Common myeloid progenitor, CD34-positive (primary cell): ENCODE measurements at regions not wholly inside any gene's neighbourhood (a gene's known extent, or its start where the extent isn't known, plus 50 kb on each side); places are given as distances from the start of the nearest gene placed in this dataset.

Source experiments
- CTCF ChIA-PET: fragments of 350-600 bp; sonication (Branson Sonifier 250); formaldehyde crosslinking; loops from one replicate; lab custom pipeline; 2021; ENCODE audit warnings: antibody characterized with exemption; lab: Charles Lee
- POLR2A ChIA-PET: fragments of 350-600 bp; sonication (Branson Sonifier 250); formaldehyde crosslinking; loops from one replicate; lab custom pipeline; 2021; ENCODE audit warnings: antibody characterized with exemption; lab: Charles Lee
- DNase-seq, 3 donors: peaks; one replicate each; pipeline versions ENCODE4 v3.0.0 to v3.0.0-alpha.2; 2013
- H3K27ac ChIP-seq, 2 experiments: 1 replicate in 1 of 2; 2 replicates in 1 of 2; pipeline ENCODE4 v1.7.0; 2013; ENCODE audit warnings: inconsistent platforms in 2 of 2, low read length in 2 of 2, mild to moderate bottlenecking in 2 of 2, low read depth in 1 of 2, moderate library complexity in 1 of 2; ENCODE audit not compliant: severe bottlenecking in 2 of 2, insufficient read depth in 1 of 2, poor library complexity in 1 of 2
- H3K27me3 ChIP-seq, 5 experiments: replicated peaks in 2 of 5; 1 replicate in 3 of 5; 2 replicates in 2 of 5; pipeline versions ENCODE4 v1.6.1 to v1.7.0; 2013; ENCODE audit warnings: low read length in 4 of 5, mild to moderate bottlenecking in 2 of 5, moderate library complexity in 2 of 5, inconsistent platforms in 1 of 5; ENCODE audit not compliant: insufficient read depth in 5 of 5, control insufficient read depth in 4 of 5
- H3K36me3 ChIP-seq, 4 experiments: 1 replicate in 2 of 4; 2 replicates in 2 of 4; pipeline versions ENCODE4 v1.6.1 to v1.7.0; 2013; ENCODE audit warnings: low read length in 3 of 4, control low read depth in 1 of 4, mild to moderate bottlenecking in 1 of 4; ENCODE audit not compliant: control insufficient read depth in 4 of 4, insufficient read depth in 4 of 4
- H3K4me1 ChIP-seq, 4 experiments: 1 replicate in 3 of 4; 2 replicates in 1 of 4; pipeline versions ENCODE4 v1.6.1 to v1.7.1; 2013; ENCODE audit warnings: low read length in 3 of 4, mild to moderate bottlenecking in 3 of 4, control low read depth in 1 of 4, inconsistent platforms in 1 of 4, moderate library complexity in 1 of 4; ENCODE audit not compliant: control insufficient read depth in 4 of 4, insufficient read depth in 4 of 4; ENCODE audit errors: control extremely low read depth in 1 of 4
- H3K4me3 ChIP-seq, 7 experiments: 1 replicate in 4 of 7; 2 replicates in 3 of 7; pipeline versions ENCODE4 v1.5.1 to v1.7.0; 2013; ENCODE audit warnings: mild to moderate bottlenecking in 7 of 7, low read length in 6 of 7, moderate library complexity in 6 of 7, inconsistent platforms in 2 of 7, low read depth in 2 of 7, control low read depth in 1 of 7; ENCODE audit not compliant: insufficient read depth in 4 of 7, control insufficient read depth in 1 of 7; ENCODE audit errors: extremely low read depth in 1 of 7
- H3K9me3 ChIP-seq, 5 experiments: 1 replicate in 4 of 5; 2 replicates in 1 of 5; pipeline versions ENCODE4 v1.6.1 to v1.7.1; 2013; ENCODE audit warnings: low read length in 4 of 5, mild to moderate bottlenecking in 2 of 5, inconsistent platforms in 1 of 5, low read depth in 1 of 5, moderate library complexity in 1 of 5; ENCODE audit not compliant: control insufficient read depth in 4 of 5, insufficient read depth in 2 of 5; ENCODE audit errors: control extremely low read depth in 1 of 5
- WGBS: methylation state at CpG from one replicate; pipeline ENCODE4 v1.1.5; 2013; ENCODE audit not compliant: insufficient coverage; 5-methylcytosine and 5-hydroxymethylcytosine counted together

DNA sequence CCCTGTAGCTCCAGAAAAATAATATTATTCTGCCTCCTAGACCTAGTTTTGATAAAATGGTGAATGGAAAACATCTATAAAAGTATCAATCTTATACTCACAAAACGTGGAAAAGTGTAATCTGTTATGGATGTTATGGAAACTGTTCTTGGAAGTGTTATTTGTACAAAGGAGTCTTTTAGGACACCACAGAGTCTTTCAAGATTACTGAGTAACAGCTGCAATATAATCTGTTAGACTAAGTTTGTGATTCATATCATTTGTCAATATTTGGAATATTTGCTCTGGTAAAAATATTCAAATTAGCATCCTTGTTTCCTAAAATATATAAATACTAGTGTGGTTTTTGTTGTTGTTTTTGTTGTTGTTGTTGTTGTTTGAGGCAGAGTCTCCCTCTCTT lies 87.9 kb downstream of the RAD51AP2 start:
- DNase-seq: no peak
- POLR2A ChIA-PET: no interaction called here

DNA sequence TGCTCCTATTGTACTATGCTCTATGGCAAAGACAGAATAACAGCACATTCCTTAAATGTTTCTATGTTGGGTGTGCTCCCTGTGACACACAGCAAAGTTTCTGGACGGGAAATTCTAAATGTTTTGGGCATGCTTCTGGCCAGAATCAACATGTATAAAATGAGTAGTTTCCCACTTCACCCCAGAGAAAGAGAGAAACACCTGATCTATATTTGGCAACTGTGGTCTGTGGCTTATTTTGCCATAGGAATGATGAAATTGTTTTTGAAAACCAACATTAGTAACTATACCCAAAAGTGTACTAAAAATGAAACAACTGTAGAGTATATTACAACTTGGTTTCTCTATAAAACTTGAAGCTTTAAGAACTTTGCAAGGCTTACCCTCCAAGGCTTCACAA lies 89.1 kb downstream of the RAD51AP2 start:
- no CpG with 5 or more reads among the region's 1 CpG for WGBS
- ChIA-PET CTCF (no interaction called here), POLR2A (no interaction called here)
- H3K27me3 ChIP-seq: peaks cover 0 to 4% (median 2%) of the 10 kb centered on the region in 5 experiments
- no peaks in the 10 kb centered on the region for H3K9me3 ChIP-seq
- no peaks in the 10 kb centered on the region for H3K4me1 ChIP-seq
- no peak for DNase-seq
- H3K36me3 ChIP-seq: no peaks in the 10 kb centered on the region
- H3K4me3 ChIP-seq: no peak overlapping the region
- no peak overlapping the region for H3K27ac ChIP-seq

More for the DNA sequence above, 87.9 kb downstream of the RAD51AP2 start:
- Histone ChIP-seq H3K9me3 (no peaks in the 10 kb centered on the region), H3K27ac (no peak overlapping the region), H3K4me3 (no peak overlapping the region), H3K27me3 (peaks cover 0 to 4% (median 2%) of the 10 kb centered on the region in 5 experiments), H3K36me3 (no peaks in the 10 kb centered on the region), H3K4me1 (no peaks in the 10 kb centered on the region)
- WGBS: no CpG with 5 or more reads among the region's 1 CpG
- CTCF ChIA-PET: no interaction called here

DNA sequence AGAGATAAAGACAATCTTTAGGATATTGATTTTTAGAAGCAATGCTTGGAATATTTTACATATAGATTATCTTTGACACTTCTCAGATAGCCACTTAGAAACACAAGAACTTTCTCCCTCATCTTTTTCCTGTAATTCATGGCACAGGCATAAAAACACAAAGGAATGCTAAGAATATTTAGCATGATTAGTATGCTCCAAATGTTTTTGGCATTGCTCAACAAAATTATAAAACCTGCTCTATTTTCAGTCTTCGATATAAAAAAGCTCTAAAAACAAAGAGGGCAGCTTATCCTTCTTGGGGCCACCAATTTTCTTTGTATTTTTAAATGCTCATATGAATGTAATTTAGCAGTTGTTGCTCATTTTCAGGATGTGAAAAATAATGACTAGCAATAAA lies 90.8 kb downstream of the RAD51AP2 start:
- H3K9me3 ChIP-seq: no peaks in the 10 kb centered on the region
- WGBS: no CpG with 5 or more reads among the region's 1 CpG
- H3K27me3 ChIP-seq: peaks cover 0 to 3% (median 0%) of the 10 kb centered on the region in 5 experiments
- CTCF ChIA-PET: no interaction called here
- no peak overlapping the region for H3K27ac ChIP-seq
- no peaks in the 10 kb centered on the region for H3K36me3 ChIP-seq
- H3K4me3 ChIP-seq: no peak overlapping the region
- POLR2A ChIA-PET: no interaction called here
- DNase-seq: no peak
- no peaks in the 10 kb centered on the region for H3K4me1 ChIP-seq

DNA sequence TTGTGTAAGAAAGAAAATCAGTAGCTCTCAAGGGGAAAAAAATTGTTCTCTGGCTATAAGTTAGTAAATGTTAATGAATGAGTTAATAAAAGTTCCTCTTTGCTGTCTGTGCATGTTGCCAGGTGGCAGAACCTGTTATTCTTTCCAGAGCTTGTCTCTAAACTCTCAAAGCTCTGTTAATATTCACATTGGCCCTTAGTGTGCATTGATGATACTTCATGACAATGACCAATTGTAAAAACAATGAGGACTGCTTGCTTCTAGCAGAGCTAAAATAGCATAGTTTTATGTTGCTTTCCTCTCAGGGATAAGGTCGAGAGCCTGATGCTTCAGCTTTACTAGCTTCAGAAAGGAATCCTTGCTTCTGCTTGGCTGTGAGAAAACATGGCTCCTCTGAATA lies 91.5 kb downstream of the RAD51AP2 start:
- ChIA-PET POLR2A (no interaction called here), CTCF (no interaction called here)
- no peaks in the 10 kb centered on the region for H3K36me3 ChIP-seq
- no peak overlapping the region for H3K27ac ChIP-seq
- no peak for DNase-seq
- WGBS: 90% methylated on average over 1 of the region's 1 CpG
- H3K4me3 ChIP-seq: no peak overlapping the region
- H3K27me3 ChIP-seq: peaks cover 0 to 2% (median 0%) of the 10 kb centered on the region in 5 experiments
- no peaks in the 10 kb centered on the region for H3K4me1 ChIP-seq
- no peaks in the 10 kb centered on the region for H3K9me3 ChIP-seq

DNA sequence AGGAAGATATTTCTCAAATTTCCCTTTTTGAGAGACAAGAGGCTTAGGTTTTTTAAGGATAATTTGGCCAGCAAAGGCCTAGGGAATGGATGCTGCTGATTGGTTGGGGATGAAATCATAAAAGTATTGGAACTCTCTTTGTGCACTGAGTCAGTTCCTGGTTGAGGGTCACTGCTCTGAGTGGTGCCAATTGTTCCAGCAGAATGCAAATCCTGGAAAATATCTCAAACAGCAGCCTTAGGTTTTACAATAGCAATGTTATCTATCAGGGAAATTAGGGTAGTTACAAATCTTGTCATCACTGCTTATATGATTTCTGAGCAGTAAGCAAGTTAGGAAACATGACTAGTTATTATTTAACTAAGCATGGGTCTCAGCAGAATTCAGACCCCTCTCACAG lies 96.2 kb downstream of the RAD51AP2 start:
- no peaks in the 10 kb centered on the region for H3K27me3 ChIP-seq
- CTCF ChIA-PET: no interaction called here
- no peak overlapping the region for H3K27ac ChIP-seq
- H3K9me3 ChIP-seq: no peaks in the 10 kb centered on the region
- no peak overlapping the region for H3K4me3 ChIP-seq
- POLR2A ChIA-PET: no interaction called here
- DNase-seq: no peak
- H3K36me3 ChIP-seq: no peaks in the 10 kb centered on the region
- H3K4me1 ChIP-seq: no peaks in the 10 kb centered on the region

DNA sequence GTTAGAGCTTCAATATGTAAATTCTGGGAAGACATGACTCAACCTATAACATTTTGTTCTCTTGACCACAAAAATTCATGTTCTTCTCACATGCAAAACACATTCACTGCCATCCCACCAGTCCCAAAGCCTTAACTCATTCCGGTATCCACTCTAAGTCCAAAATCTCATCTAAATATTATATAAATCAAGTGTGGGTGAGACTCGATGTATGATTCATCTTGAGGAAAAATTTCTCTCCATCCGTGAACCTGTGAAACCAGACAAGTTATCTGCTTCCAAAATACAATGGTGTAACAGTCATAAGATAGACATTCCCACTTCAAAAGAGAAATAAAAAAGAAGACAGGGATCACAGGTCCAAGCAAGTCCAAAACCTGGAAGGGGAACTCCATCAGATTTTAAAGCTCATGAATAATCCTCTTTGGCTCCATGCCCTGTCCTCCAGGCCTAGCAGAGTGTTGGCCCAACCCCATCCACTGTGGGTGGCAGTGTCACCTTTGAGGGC lies 101.3 kb downstream of the RAD51AP2 start:
- POLR2A ChIA-PET: no interaction called here

GRCh38 chr2:17413036-17413435 lies 105.2 kb downstream of the RAD51AP2 start:
- H3K4me1 ChIP-seq: no peaks in the 10 kb centered on the region
- POLR2A ChIA-PET: no interaction called here
- no peak overlapping the region for H3K4me3 ChIP-seq
- no peaks in the 10 kb centered on the region for H3K27me3 ChIP-seq
- WGBS: 100% methylated on average over 1 of the region's 1 CpG
- H3K27ac ChIP-seq: no peak overlapping the region
- no peak for DNase-seq
- no peaks in the 10 kb centered on the region for H3K9me3 ChIP-seq
- CTCF ChIA-PET: no interaction called here
- H3K36me3 ChIP-seq: no peaks in the 10 kb centered on the region

More for the DNA sequence above, 101.3 kb downstream of the RAD51AP2 start:
- no peaks in the 10 kb centered on the region for H3K27me3 ChIP-seq
- H3K9me3 ChIP-seq: no peaks in the 10 kb centered on the region
- no peaks in the 10 kb centered on the region for H3K4me1 ChIP-seq
- no peak overlapping the region for H3K27ac ChIP-seq
- no CpG with 5 or more reads among the region's 3 CpGs for WGBS
- no peak for DNase-seq
- CTCF ChIA-PET: no interaction called here
- no peaks in the 10 kb centered on the region for H3K36me3 ChIP-seq
- no peak overlapping the region for H3K4me3 ChIP-seq
